ENCODE measurements at regions not wholly inside any gene's neighbourhood (a gene's known extent, or its start where the extent isn't known, plus 50 kb on each side); places are given as distances from the start of the nearest gene placed in this dataset.

GRCh38 chr5:14983666-14984441, 112.3 kb upstream of the ANKH start:
- Histone ChIP-seq H3K4me3 (ENCODE audit: low read depth, low read length) (no peak overlapping the region), H3K36me3 (ENCODE audit: control insufficient read depth, insufficient read depth, low read length) (no peaks in the 10 kb centered on the region), H3K4me1 (ENCODE audit: control insufficient read depth, insufficient read depth, low read length) (no peaks in the 10 kb centered on the region), H3K27ac (ENCODE audit: low read depth, low read length) (no peak overlapping the region), H3K27me3 (ENCODE audit: control insufficient read depth, insufficient read depth, low read length) (no peaks in the 10 kb centered on the region), H3K9me3 (ENCODE audit: control insufficient read depth, insufficient read depth, low read length) (no peaks in the 10 kb centered on the region)
- no peak for DNase-seq (ENCODE audit: low read depth in 4 of 6, low spot score in 6 of 6)
- WGBS (ENCODE audit: insufficient coverage): no CpG with 5 or more reads among the region's 6 CpGs

GRCh38 chr5:14980698-14981097, 109.1 kb upstream of the ANKH start:
- Histone ChIP-seq H3K27me3 (ENCODE audit: control insufficient read depth, insufficient read depth, low read length) (no peaks in the 10 kb centered on the region), H3K27ac (ENCODE audit: low read depth, low read length) (no peak overlapping the region), H3K4me3 (ENCODE audit: low read depth, low read length) (no peak overlapping the region), H3K9me3 (ENCODE audit: control insufficient read depth, insufficient read depth, low read length) (no peaks in the 10 kb centered on the region), H3K36me3 (ENCODE audit: control insufficient read depth, insufficient read depth, low read length) (no peaks in the 10 kb centered on the region), H3K4me1 (ENCODE audit: control insufficient read depth, insufficient read depth, low read length) (no peaks in the 10 kb centered on the region)
- no peak for DNase-seq (ENCODE audit: low read depth in 4 of 6, low spot score in 6 of 6)
- 100% methylated on average over 2 of the region's 2 CpGs for WGBS (ENCODE audit: insufficient coverage)

- DNase-seq (ENCODE audit: low read depth in 4 of 6, low spot score in 6 of 6): no peak
- Histone ChIP-seq H3K27ac (ENCODE audit: low read depth, low read length) (no peak overlapping the region), H3K4me1 (ENCODE audit: control insufficient read depth, insufficient read depth, low read length) (no peaks in the 10 kb centered on the region), H3K4me3 (ENCODE audit: low read depth, low read length) (no peak overlapping the region), H3K36me3 (ENCODE audit: control insufficient read depth, insufficient read depth, low read length) (no peaks in the 10 kb centered on the region), H3K27me3 (ENCODE audit: control insufficient read depth, insufficient read depth, low read length) (no peaks in the 10 kb centered on the region), H3K9me3 (ENCODE audit: control insufficient read depth, insufficient read depth, low read length) (no peaks in the 10 kb centered on the region)
- WGBS (ENCODE audit: insufficient coverage): 87% methylated on average over 2 of the region's 2 CpGs
Measured at GRCh38 chr5:14977058-14977685, 105.6 kb upstream of the ANKH start.

DNA sequence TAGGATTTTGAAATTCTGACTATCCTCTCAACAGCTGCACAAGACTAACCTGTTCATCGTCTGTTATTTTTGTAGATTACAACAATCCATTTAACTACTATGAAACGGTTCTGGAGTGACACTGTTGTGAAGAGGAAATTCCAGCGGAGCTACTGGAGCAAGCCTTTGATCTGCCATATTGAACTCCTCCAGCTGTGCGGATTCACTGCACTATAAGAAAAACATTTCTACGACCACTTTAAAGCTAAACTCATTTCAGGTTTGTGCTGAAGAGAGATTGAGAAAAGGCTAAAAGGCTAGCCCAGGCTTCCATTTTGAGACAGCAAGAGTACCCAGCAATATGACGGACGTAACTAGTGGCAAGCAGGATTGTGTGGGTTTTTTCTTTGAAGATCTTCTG, 104.9 kb upstream of the ANKH start:
- WGBS (ENCODE audit: insufficient coverage): no CpG with 5 or more reads among the region's 7 CpGs
- DNase-seq (ENCODE audit: low read depth in 4 of 6, low spot score in 6 of 6): peak in 1 of 6 donors; percentile 4
- Histone ChIP-seq H3K4me1 (ENCODE audit: control insufficient read depth, insufficient read depth, low read length) (no peaks in the 10 kb centered on the region), H3K9me3 (ENCODE audit: control insufficient read depth, insufficient read depth, low read length) (no peaks in the 10 kb centered on the region), H3K27me3 (ENCODE audit: control insufficient read depth, insufficient read depth, low read length) (no peaks in the 10 kb centered on the region), H3K4me3 (ENCODE audit: low read depth, low read length) (no peak overlapping the region), H3K36me3 (ENCODE audit: control insufficient read depth, insufficient read depth, low read length) (no peaks in the 10 kb centered on the region), H3K27ac (ENCODE audit: low read depth, low read length) (no peak overlapping the region)

DNA sequence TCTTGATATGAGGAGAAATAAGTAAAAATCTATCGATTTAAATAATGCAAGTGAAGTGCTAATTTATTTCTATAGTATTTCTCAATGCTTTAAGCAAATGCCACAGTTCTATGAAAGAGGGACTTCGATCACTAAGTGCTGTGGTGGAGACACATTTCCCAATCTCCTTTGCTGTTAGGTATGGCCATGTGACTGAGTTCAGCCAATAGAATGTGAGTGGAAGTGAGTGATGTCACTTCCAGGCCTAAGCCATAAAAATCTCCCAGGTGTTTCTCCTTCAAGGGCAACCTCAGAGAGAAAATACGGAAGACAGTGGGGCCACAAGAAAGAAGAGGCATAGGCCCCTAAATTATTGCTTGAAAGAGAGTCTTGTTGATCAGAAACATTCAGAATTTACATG, 100.3 kb upstream of the ANKH start:
- Histone ChIP-seq H3K4me1 (ENCODE audit: control insufficient read depth, insufficient read depth, low read length) (no peaks in the 10 kb centered on the region), H3K9me3 (ENCODE audit: control insufficient read depth, insufficient read depth, low read length) (no peaks in the 10 kb centered on the region), H3K27ac (ENCODE audit: low read depth, low read length) (no peak overlapping the region), H3K27me3 (ENCODE audit: control insufficient read depth, insufficient read depth, low read length) (no peaks in the 10 kb centered on the region), H3K36me3 (ENCODE audit: control insufficient read depth, insufficient read depth, low read length) (no peaks in the 10 kb centered on the region), H3K4me3 (ENCODE audit: low read depth, low read length) (no peak overlapping the region)
- WGBS (ENCODE audit: insufficient coverage): 83% methylated on average over 1 of the region's 3 CpGs
- no peak for DNase-seq (ENCODE audit: low read depth in 4 of 6, low spot score in 6 of 6)

GRCh38 chr5:14968796-14969195, 97.2 kb upstream of the ANKH start:
- no peak for DNase-seq (ENCODE audit: low read depth in 4 of 6, low spot score in 6 of 6)
- Histone ChIP-seq H3K4me1 (ENCODE audit: control insufficient read depth, insufficient read depth, low read length) (no peaks in the 10 kb centered on the region), H3K27me3 (ENCODE audit: control insufficient read depth, insufficient read depth, low read length) (no peaks in the 10 kb centered on the region), H3K27ac (ENCODE audit: low read depth, low read length) (no peak overlapping the region), H3K4me3 (ENCODE audit: low read depth, low read length) (no peak overlapping the region), H3K9me3 (ENCODE audit: control insufficient read depth, insufficient read depth, low read length) (no peaks in the 10 kb centered on the region), H3K36me3 (ENCODE audit: control insufficient read depth, insufficient read depth, low read length) (no peaks in the 10 kb centered on the region)

DNA sequence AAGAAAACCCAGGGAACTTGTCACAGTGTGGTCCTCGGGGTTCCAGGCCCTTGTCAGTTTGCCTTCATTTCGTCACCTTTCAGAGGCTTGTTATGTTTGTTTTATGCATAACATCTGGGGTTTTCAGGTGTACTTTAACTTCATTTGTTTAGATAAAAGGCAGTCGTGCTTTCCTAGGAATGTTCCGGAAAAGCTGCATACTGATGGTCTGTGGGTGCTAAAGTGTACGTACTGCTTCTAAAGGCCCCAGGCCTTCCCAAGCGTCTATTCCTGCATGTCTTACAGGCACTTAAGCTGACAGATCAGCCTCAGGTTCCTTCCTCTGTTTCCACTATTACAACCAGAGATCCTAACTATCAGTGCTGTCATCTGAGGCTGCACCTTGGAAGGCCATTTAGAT, 95.6 kb upstream of the ANKH start:
- no peak for DNase-seq (ENCODE audit: low read depth in 4 of 6, low spot score in 6 of 6)
- Histone ChIP-seq H3K27me3 (ENCODE audit: control insufficient read depth, insufficient read depth, low read length) (no peaks in the 10 kb centered on the region), H3K9me3 (ENCODE audit: control insufficient read depth, insufficient read depth, low read length) (no peaks in the 10 kb centered on the region), H3K4me3 (ENCODE audit: low read depth, low read length) (no peak overlapping the region), H3K27ac (ENCODE audit: low read depth, low read length) (no peak overlapping the region), H3K36me3 (ENCODE audit: control insufficient read depth, insufficient read depth, low read length) (no peaks in the 10 kb centered on the region), H3K4me1 (ENCODE audit: control insufficient read depth, insufficient read depth, low read length) (no peaks in the 10 kb centered on the region)
- WGBS (ENCODE audit: insufficient coverage): 92% methylated on average over 6 of the region's 6 CpGs

DNA sequence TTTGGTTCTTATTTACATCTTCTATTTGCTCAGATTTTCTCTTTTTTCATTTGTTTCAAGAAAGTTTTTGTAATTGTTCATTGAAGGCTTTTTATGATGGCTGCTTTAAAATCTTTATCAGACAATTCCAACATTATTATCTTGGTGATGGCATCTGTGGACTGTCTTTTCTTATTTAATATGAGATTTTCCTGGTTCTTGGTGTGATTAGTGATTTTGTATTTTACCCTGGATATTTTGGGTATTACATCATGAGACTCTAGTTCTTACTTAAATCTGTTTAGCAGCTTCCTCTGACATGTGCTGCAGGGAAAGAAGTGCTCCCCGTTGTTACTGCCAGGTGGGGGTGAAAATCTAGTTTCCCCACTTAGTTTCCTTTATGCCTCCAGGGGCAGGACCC, 94.2 kb upstream of the ANKH start:
- no peak overlapping the region for H3K27ac ChIP-seq (ENCODE audit: low read depth, low read length)
- H3K27me3 ChIP-seq (ENCODE audit: control insufficient read depth, insufficient read depth, low read length): no peaks in the 10 kb centered on the region
- WGBS (ENCODE audit: insufficient coverage): 83% methylated on average over 1 of the region's 1 CpG
- H3K4me1 ChIP-seq (ENCODE audit: control insufficient read depth, insufficient read depth, low read length): no peaks in the 10 kb centered on the region
- H3K36me3 ChIP-seq (ENCODE audit: control insufficient read depth, insufficient read depth, low read length): no peaks in the 10 kb centered on the region
- no peaks in the 10 kb centered on the region for H3K9me3 ChIP-seq (ENCODE audit: control insufficient read depth, insufficient read depth, low read length)
- no peak for DNase-seq (ENCODE audit: low read depth in 4 of 6, low spot score in 6 of 6)
- no peak overlapping the region for H3K4me3 ChIP-seq (ENCODE audit: low read depth, low read length)

- Histone ChIP-seq H3K27me3 (ENCODE audit: control insufficient read depth, insufficient read depth, low read length) (no peaks in the 10 kb centered on the region), H3K4me1 (ENCODE audit: control insufficient read depth, insufficient read depth, low read length) (no peaks in the 10 kb centered on the region), H3K27ac (ENCODE audit: low read depth, low read length) (no peak overlapping the region), H3K4me3 (ENCODE audit: low read depth, low read length) (no peak overlapping the region), H3K9me3 (ENCODE audit: control insufficient read depth, insufficient read depth, low read length) (no peaks in the 10 kb centered on the region), H3K36me3 (ENCODE audit: control insufficient read depth, insufficient read depth, low read length) (no peaks in the 10 kb centered on the region)
- 86% methylated on average over 2 of the region's 2 CpGs for WGBS (ENCODE audit: insufficient coverage)
- DNase-seq (ENCODE audit: low read depth in 4 of 6, low spot score in 6 of 6): no peak
Measured at GRCh38 chr5:14962604-14963003, 91.0 kb upstream of the ANKH start.

- Histone ChIP-seq H3K27ac (ENCODE audit: low read depth, low read length) (no peak overlapping the region), H3K27me3 (ENCODE audit: control insufficient read depth, insufficient read depth, low read length) (no peaks in the 10 kb centered on the region), H3K36me3 (ENCODE audit: control insufficient read depth, insufficient read depth, low read length) (no peaks in the 10 kb centered on the region), H3K9me3 (ENCODE audit: control insufficient read depth, insufficient read depth, low read length) (no peaks in the 10 kb centered on the region), H3K4me1 (ENCODE audit: control insufficient read depth, insufficient read depth, low read length) (no peaks in the 10 kb centered on the region), H3K4me3 (ENCODE audit: low read depth, low read length) (no peak overlapping the region)
- WGBS (ENCODE audit: insufficient coverage): 94% methylated on average over 17 of the region's 17 CpGs
- DNase-seq (ENCODE audit: low read depth in 4 of 6, low spot score in 6 of 6): no peak
Measured at GRCh38 chr5:14960120-14960462, 88.5 kb upstream of the ANKH start.

Data from spinal cord (tissue), 9 donors.